Right ventricle myocardium inferior (tissue), 1 donor: ENCODE measurements at regions not wholly inside any gene's neighbourhood (a gene's known extent, or its start where the extent isn't known, plus 50 kb on each side); places are given as distances from the start of the nearest gene placed in this dataset.

Experiments used
- ATAC-seq: fragments of 200-7000 bp; cut with Tn5 transposase; one replicate; pipeline ENCODE4 v1.9.1; 2020; ENCODE audit warnings: mild to moderate bottlenecking, moderate library complexity
- DNase-seq: peaks from one replicate; pipeline ENCODE4 v3.0.0; 2021; ENCODE audit errors: missing footprints
- intact Hi-C: fragments of 100-400 bp; cut with DNase I; formaldehyde crosslinking; loops from one replicate; pipeline ENCODE4 v1.11.0; 2022
- donor health status: DM: no; HTN: yes; CAD: no; lungs with severe emphysema.

DNA sequence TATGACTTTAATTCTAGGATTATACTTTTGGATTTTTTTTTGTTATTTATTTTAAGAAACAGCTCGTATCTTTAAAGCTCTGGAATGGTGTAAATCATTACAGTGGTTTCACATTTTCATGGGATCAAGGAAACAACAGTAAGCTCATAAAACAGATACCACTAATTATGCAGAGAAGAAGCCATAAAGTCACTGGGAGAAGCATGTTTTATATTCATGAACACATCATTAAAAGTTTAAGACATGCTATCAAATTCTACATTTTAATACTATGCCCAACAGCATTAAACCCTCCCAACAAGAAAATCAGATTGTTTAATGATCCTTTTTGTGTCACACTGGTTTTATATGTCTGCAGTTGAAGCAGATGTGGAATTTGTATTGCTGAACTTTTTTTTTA, 149.9 kb downstream of the FBXO8 start:
- ATAC-seq (no peak), DNase-seq (no peak)
- intact Hi-C loops, result no loop called here

DNA sequence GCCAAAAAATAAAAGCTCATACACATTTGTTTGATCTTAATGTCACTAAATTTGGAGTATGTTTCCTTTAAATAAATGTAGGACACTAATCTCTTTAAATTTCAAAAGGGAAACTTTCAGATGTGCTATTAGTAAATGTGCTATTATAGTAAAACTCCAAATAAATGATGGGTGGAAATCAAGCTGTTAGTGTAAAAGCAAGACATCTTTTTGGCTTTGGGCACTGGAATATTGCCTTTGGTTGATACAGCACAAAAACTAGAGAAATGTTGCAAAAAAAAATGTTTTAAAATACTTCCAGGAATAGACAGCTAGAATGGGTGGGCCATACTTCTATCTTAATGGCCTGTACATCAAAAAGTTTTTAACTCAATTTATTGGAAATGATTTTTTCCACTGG, 151.6 kb downstream of the FBXO8 start:
- ATAC-seq, result no peak

DNA sequence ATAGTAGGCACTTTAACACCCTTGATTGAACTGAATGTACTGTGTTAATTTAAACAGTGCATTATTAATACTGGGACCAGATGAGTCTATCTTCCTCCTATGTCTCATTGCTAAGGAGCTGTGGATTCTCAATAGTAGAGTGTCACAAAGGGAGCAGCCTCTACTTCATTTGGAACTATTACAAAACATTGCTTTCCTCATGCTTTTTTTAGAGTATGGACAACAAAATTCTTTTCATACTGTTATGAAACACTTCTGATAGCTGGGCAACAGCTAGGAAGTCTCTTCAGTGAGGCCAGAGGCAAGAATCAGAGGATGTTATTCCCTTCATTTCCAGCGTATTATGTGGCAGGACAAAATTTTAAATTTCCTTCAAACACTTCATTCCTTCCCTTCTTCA, 160.8 kb downstream of the FBXO8 start:
- intact Hi-C loops, result loop anchor here (5.0 kb wide), 1 partner anchor 130 kb away; no protein-coding TSS in a partner anchor
- ATAC-seq (peak; percentile 65), DNase-seq (no peak)

More for the DNA sequence above, 151.6 kb downstream of the FBXO8 start:
- intact Hi-C loops, result no loop called here
- DNase-seq, result no peak

DNA sequence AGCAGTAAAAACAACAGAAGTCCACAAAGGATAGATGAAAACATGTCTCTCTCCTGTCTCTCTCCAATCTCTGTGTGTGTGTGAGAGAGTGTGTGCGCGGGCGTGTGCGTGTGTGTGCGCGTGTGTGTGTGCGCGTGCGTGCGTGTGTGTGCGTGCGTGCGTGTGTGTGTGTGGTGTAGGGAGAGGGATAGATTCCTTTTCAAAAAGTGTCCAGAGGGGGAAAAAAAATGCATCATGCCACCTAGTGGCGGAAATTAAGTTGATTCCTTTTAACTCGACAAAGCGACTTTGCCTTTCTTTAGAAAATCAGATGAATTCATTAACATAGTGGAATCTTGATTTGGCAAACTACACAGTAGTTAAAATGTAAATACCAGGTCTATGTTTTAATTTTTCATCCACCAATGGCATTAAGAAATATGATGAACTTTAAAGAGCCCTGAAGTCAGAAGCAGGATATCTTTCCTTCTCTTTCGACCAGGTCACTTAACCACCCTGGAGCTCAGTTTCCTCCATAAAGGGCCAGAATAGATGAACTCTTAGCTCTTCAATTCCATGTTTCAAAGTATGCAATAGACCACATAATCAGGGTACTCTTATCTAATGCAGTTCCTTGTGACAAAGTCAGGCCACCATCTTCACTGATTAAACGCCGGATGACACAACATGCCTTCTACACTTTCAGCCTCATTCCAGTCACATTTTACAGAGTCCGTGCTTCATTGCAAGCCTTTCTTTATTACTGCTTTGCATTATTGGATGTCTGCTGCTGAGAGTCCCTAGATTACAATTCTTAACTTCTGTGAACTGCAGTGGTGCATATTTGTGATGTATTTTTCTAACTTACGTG, 162.8 kb downstream of the FBXO8 start:
- ATAC-seq (peak; percentile 82), DNase-seq (peak; percentile 84)
- intact Hi-C loops, result loop anchor here (2.0 to 5.0 kb wide), 2 partner anchors 128 to 614 kb away; no protein-coding TSS in a partner anchor

DNA sequence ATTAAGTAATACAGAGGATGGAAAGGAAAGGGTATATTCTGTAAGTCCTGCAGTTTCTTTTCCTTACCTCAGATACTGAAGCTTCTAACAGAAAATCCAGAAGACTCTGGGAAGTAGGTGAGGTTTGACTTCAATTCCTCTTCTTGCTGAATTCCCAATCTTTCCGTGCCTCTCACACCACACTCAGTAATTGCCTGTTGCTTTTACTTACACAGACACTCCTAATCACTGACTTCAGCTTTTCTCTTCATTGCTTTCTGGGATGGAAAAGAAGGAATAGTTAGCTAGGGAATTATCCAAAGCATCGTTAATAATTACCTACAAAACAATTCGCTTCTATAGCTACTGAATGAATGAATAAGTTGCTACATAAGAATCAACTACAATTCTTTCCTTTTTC, 163.6 kb downstream of the FBXO8 start:
- intact Hi-C loops, result loop anchor here (2.0 to 5.0 kb wide), 2 partner anchors 128 to 613 kb away; no protein-coding TSS in a partner anchor
- no peak for DNase-seq
- no peak for ATAC-seq

DNA sequence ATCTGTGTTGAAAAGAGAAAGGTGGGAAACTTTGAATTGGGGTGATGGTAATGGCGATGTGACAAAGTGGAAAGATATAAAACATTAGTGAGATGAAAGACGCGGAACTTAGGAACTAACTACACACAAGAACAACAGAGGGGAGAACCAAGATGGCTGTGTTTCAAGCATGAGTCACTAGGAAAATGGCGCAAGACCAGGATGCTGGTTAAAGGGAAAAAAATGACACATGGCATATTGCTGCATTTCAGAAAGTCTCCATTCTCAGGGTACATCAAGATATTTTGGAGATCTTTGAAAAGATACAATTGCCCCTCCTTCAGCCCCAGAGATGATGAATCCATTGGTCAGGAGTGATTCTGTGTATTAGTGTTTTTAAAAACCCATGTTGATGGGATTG, 164.4 kb downstream of the FBXO8 start:
- DNase-seq (no peak), ATAC-seq (no peak)
- intact Hi-C loops, result no loop called here

DNA sequence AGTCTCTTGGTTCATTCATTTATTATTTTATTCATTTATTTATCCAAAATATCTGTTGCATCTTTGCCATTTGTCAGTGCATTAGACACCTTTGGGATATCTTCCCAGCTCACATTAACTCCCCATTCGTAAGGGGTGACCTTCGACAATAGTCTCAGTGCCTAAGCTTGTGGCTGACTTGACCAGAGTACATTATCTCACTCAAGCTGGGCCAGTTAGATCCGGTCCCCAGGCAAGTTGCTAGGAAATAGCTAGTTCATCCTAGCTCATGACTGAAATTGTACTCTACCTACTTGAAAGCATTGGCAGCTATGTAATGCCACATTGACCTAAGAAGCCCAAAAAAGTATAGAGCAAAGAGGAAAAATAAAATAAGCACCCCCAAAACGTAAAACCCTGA, 165.3 kb downstream of the FBXO8 start:
- intact Hi-C loops, result no loop called here
- DNase-seq, result no peak
- no peak for ATAC-seq

DNA sequence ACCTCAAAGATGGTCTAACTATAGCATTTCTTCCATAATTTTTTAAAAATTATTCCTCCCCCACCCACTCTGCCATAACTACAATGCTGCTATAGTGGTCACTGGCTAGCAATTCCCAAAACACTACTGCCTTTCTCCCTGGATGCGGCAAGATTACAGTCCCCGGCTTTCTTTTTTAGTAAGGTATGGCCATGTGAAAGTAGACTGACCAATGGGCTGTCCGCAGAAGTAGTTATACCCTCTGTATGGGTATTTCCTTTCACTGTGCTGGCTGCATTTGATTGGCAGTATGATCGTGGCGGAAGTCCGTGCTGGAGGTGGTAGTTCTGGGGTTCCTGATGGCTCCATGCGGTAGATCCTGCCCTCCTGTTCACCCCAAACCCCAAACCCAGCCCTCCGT, 166.0 kb downstream of the FBXO8 start:
- no peak for DNase-seq
- ATAC-seq, result no peak
- intact Hi-C loops, result no loop called here

DNA sequence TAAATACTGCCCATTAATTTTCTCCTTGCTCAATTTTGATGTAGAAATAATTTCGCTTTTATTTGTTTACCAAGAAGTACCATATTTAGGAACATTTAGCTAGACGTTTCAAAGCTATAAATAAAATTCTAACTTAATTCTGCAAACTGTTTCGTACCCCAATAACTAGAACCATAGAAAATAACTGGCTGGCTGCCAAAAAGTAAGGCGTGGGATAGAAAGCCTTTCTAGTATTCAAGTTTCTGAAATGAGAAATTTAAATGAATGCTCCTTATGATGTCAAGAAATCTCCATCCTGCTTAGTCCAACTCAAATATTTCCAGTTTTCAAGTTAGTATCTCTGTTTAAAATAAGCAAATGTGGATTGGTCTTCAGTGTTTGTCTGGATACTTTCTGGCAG, 167.4 kb downstream of the FBXO8 start:
- DNase-seq (no peak), ATAC-seq (no peak)
- intact Hi-C loops, result no loop called here

DNA sequence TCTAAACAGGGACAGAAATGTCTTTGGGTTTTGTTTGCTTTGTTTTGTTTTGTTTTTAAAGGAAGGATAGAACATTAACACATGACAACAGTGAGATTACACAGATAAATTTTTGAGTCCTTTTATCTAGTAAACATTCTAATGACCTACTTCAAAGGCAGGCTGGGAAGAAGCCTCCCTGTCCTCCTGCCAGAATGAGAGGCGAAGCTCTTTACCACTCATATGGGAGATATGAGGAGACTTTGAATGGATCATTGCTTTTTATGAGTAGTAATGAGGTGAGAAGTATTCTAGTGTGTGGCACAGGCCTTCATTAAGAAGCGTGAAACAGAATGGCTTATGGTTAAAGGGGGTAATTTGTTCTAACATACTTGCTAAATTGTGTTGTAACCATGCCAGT, 172.0 kb downstream of the FBXO8 start:
- intact Hi-C loops, result no loop called here
- ATAC-seq, result no peak

DNA sequence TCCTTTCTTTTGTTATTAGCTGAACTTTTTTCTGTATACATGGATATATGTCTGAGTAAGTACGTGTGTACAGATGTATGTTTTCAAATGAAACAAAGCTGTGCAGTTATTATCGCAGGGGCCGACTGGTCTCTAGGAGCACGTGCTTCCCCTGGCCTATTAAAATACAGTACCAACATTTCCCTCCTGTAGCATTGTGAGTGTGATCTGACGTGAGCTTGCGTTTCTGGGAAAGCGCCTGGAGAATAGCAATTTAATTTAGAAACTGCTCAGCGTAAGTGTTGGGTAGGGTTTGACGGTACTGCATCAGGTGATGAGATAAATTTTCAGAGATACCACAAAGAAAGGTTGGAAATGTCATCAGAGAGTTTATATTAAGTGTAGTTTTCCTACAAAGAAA, 173.3 kb downstream of the FBXO8 start:
- no peak for DNase-seq
- intact Hi-C loops, result no loop called here
- ATAC-seq, result no peak

More for the DNA sequence above, 172.0 kb downstream of the FBXO8 start:
- no peak for DNase-seq

DNA sequence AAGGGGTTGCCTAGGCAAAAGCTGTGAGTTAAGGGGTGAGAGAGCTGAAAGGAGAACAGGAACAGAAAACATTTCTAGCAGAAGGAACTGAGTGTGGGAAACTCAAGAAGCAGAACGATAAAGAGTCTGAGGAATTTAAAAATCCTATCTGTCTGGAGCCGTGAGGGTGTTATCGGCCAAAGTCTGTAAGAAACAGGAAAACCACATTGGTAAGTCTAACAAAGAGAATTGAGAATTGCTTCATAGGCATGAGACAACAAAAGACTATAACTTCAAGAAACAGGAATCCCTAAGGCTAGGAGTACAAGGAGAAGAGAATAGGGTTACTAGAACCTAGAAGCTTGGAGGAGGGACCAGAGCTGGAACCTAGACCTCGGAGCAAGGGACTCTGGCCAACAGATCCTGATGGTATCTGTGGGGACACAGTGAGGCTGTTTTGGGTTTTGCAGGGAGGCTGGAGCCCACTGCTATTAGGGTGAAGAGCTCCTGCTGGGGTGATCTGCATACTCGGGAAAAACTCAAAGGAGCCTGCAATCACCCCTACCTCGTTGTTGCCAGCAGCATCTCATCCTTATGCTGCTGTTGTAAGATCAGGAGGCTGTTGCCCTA, 175.6 kb downstream of the FBXO8 start:
- DNase-seq, result no peak
- intact Hi-C loops, result no loop called here
- no peak for ATAC-seq

DNA sequence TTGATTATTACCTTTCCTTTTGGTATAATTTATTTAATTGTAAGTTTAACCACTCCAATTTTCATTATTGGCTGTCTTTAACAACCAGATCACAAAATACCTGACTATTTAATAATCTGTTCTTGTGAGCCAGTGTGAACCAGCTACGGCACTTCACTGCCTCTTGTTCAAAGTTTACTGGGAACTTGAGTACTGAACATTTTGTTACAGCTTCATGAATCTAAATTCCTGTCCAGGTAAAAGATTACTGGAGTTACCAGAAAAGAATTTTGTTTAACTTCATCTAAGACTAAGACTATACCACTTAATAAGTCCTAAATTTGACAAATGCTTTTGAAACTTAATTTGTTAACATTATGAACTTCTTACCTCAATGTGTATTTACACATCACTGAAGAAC, 178.3 kb downstream of the FBXO8 start:
- DNase-seq (no peak), ATAC-seq (no peak)
- intact Hi-C loops, result no loop called here

DNA sequence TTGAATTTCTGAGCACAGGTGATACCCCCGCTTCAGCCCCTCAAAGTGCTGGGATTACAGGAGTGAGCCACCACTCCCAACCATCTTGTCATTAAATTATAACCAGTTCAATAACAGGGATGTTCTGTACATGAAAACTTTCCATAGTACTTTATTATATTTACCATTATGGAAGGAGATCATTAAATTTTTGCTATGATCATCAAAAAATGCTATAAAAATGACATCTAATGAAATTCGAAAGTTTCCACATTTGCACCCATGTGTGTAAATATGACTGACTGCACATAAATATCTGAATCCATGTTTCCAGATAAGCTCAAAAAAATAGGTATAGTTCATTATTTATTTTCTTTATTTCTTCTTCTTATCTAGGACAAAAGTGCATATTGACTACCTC, 182.6 kb downstream of the FBXO8 start:
- DNase-seq (no peak), ATAC-seq (no peak)
- intact Hi-C loops, result no loop called here

DNA sequence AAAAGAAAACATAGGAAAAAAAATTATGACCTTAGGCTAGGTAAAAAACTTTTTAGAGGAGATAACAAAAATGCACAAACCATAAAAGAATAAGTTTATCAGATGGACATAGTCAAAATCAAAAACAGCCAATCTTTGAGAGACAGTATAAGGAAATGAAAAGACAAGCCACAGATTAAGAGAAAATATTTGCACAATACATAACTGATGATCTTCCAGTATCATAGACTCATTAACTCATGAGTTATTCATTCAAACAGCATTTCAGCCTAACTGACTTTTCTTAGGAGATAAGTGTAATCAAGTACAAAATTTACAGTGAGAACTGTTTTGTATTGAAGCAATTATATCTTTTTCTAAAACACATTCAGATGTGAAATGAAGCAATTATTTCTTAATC, 183.8 kb downstream of the FBXO8 start:
- ATAC-seq (no peak), DNase-seq (no peak)
- intact Hi-C loops, result no loop called here

DNA sequence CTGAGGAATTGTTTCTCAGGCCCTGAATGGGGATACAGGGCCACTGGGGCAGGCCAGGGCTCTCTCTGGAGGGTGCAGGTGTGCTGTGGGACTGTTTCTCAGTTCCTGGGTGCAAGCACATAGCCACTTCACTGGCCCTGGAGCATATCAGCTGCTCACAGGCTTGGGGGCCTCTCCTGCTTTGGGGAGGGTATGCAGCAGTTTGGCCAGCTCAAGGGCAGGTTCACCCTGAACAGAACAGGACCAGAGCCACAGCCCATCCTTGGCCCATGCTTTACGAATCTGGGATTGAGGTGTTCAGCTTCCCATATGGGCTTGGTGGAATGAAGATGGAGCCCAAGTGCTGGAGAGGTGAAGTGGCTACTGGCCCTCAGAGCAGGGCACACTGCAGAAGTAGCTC, 186.5 kb downstream of the FBXO8 start:
- intact Hi-C loops, result no loop called here
- ATAC-seq (no peak), DNase-seq (no peak)

DNA sequence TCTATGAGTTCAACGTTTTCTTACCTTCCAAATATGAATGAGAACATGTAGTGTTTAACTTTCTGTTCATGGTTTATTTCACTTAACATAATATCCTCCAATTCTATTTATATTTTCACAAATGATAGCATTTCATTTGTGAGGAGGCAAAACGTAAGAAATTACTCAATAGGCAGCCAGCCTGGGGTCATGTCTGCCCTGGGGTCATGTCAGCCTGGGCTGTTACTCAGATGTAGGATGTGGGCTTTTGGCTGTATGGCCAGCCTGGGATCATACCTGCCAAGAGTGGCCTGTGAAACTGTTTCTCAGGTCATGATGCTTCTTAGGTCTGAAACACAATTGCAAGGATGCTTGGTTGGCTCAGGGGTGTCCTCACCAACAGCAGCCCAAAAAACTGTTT, 187.0 kb downstream of the FBXO8 start:
- intact Hi-C loops, result no loop called here
- ATAC-seq (no peak), DNase-seq (no peak)

DNA sequence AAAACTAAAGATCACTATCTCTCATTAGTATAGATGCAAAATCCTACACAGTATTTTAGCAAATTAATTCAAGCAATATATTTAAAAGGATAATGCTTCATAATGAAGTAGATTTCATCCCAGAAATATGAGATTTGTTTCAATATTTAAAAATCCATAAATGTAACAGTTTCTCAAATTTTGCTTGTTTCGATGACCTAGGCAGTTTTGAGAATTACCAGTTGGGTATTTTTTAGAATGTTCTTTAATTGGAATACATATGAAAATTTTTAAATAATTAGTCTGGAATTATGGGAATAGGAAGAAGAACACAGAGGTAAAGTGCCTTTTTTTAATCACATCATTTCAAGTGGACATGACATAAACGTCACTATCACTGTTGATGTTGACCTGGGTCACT, 192.3 kb downstream of the FBXO8 start:
- intact Hi-C loops, result no loop called here
- ATAC-seq, result no peak
- DNase-seq, result no peak

DNA sequence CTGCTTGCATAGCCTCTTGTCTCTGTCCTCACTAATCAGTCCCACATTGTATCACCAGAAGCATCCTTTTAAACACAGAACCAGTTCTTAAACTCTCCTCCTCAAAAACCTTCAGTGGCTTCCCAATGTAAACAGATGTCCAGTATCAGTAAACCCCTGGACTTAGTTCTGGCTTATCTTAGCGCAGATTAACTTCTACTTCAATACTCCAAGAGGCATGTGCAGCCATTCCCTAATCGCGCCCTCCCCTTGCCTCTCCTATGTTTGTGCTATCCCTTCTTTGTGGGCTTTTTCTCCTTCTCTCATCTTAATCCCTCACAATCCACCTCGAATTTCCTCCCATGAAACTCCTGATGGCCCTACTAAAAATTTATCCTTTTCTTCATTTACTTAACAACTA, 193.8 kb downstream of the FBXO8 start:
- no peak for DNase-seq
- intact Hi-C loops, result no loop called here
- no peak for ATAC-seq

DNA sequence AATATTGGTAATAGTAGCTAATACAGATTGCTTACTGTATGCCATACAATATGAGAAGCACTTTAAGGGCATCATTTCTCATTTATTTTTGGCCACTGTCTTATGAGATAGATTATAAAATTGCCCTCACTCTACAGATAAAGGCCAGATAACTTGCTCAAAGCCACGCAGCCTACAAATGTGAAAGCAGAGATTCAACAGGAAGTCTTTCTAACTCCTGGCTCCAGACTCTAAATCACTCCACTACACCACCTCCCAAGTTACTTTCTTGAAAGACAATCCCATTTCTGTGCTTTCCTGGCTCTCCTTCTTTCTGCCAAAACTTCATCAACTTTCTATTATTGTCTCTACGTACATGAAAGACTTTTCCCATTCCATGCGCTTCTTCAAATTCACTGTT, 194.7 kb downstream of the FBXO8 start:
- DNase-seq (no peak), ATAC-seq (no peak)
- intact Hi-C loops, result no loop called here
